GM19455 (cell line): ENCODE measurements at regions not wholly inside any gene's neighbourhood (a gene's known extent, or its start where the extent isn't known, plus 50 kb on each side); places are given as distances from the start of the nearest gene placed in this dataset.
"Not testable (repeated sequence)": the region's sequence is repeated elsewhere in the genome, so short reads cannot be mapped to it uniquely, and the experiment has no call there.

ENCODE experiments used
- ATAC-seq: cut with Tn5 transposase; IDR thresholded peaks from one replicate; pipeline ENCODE4 v1.9.1; 2021; ENCODE audit not compliant: unreplicated experiment

DNA sequence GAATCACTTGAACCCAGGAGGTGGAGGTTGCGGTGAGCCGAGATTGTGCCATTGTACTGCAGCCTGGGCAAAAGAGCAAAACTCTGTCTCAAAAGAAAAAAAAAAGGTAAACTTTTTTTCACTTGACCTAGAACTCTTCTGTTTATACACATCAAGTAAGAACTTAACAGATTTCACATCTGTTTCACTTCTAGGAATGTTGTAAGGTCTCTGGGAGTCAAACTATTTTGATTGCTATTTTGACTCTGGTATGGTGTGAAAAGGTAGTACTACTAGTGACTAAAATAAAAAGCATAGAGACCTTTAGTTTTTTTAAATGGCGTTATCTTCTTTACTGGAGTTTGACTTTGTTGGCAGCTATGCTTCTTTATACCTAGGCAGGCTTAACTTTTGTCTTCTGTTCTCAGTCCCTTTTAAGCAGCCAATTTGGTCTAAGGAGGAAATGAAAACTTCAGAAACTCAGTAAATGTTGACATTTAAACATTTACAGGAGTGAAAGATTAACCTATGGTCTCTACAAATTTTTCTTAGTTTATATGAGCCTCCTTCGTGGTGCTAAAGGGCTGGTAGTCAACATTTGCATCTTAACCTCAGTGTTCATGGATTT, 84.7 kb downstream of the METTL2B start:
- not testable (repeated sequence) for ATAC-seq

DNA sequence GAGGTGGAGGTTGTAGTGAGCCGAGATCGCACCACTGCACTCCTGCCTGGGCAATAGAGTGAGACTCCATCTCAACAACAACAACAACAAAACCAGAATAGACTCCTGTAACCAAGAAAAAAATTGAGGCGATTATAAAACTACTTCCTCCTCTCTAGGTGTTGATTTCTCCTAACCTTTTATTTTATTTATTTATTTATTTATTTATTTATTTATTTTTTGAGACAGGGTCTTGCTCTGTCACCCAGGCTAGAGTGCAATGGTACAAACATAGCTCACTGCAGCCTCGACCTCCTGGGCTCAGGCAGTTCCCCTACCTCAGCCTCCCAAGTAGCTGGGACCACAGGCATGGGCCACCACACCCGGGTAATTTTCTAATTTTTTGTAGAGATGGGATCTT, 86.2 kb downstream of the METTL2B start:
- not testable (repeated sequence) for ATAC-seq

DNA sequence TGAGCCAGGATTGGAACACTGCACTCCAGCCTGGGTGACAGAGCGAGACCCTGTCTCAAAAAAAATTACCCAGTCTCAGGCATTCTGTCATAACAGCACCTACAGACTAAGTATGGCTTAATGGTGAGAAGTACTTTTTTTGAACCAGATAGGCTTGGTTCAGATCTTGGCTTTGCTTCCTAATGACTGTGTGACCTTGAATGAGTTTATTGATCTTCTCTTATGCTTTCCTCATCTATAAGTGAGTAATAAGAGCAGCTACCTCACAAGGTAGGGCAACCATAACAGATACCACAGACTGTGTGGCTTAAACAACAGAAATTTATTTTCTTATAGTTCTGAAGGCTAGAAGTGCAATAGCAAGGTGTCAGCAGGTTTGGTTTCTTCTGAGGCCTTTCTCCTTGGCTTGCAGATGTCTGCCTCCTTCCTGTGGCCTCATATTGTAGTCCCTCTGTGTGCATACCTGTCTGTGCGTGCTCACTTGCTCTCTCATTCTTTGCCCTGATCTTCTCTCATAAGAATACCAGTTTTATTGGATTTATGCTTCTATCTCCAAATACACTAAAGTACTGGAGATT, 87.7 kb downstream of the METTL2B start:
- ATAC-seq = not testable (repeated sequence)

DNA sequence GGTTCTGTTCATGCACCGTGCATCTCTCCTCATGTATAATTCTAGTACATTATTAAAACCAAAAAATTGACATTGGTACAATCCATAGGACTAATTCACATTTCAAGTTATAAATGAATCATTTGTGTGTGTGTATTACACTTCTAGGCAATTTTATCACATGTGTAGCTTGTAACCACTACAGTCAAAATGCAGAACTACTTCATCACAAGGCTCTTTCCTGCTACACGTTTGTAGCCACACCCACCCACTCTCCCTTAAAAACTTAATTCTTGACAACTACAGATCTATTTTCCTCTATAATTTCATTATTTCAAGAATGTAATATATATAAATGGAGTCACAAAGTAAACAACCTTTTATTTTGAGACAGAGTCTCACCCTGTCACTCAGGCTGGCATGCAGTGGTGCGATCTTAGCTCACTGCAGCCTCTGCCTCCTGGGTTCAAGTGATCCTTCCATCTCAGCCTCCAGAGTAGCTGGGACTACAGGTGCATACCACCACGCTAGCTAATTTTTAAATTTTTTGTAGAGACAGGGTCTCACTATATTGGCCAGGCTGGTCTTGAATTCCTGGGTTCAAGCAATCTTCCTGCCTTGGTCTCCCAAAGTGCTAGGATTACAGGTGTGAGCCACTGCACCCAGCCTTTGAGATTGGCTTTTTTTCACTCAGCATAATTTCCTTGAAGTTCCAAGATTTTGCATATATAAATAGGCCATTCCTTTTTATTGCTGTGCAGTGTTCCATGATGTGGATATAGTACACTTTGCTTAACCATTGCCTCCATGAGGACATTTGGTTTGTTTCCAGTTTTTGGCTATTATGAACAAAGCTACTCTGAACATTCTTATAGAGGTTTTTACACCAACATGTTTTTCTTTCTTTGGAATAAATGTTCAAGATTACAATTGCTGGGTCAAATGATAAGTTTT, 88.7 kb downstream of the METTL2B start:
- not testable (repeated sequence) for ATAC-seq

DNA sequence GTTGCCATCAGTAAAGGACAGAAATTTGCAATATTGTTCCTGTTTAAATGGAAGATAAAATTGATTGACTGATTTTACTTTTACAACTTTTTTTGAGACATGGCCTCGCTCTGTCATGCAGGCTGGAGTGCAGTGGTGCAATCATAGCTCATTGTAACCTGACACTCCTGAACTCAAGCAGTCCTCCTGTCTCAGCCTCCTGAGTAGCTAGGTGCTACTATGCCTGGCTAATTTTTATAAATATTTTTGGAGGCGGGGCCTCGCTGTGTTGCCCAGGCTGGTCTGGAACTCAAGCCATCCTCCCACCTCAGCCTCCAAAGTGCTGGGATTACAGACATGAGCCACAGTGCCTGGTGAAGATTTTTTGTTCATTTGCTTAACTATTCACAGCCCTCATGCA, 96.8 kb upstream of the GARIN1A start:
- not testable (repeated sequence) for ATAC-seq

DNA sequence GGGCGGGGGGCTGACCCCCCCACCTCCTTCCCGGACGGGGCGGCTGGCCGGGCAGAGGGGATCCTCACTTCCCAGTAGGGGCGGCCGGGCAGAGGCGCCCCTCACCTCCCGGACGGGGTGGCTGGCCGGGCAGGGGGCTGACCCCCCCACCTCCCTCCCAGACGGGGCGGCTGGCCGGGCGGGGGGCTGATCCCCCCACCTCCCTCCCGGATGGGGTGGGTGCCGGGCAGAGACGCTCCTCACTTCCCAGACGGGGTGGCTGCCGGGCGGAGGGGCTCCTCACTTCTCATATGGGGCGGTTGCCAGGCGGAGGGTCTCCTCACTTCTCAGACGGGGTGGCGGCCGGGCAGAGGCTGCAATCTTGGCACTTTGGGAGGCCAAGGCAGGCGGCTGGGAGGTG, 95.1 kb upstream of the GARIN1A start:
- not testable (repeated sequence) for ATAC-seq

DNA sequence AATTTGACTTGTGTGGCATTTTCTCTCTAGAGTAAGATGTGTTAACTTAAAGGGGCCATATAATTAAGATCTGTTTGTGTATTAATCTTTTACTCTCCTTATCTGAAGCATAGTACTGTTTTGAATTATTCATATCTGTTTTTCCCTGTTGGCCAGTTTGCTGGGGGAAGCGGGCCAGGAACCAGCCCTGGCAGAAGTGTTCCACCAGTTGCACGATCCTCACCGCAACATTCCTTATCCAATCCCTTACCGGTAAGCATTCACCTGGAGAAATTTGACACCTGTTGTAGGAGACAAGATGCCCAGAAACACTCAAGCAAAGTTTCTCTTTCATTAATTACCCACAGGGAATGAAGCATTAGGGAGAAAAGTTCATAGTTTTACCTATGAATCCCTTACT, 92.2 kb upstream of the GARIN1A start:
- not testable (repeated sequence) for ATAC-seq

DNA sequence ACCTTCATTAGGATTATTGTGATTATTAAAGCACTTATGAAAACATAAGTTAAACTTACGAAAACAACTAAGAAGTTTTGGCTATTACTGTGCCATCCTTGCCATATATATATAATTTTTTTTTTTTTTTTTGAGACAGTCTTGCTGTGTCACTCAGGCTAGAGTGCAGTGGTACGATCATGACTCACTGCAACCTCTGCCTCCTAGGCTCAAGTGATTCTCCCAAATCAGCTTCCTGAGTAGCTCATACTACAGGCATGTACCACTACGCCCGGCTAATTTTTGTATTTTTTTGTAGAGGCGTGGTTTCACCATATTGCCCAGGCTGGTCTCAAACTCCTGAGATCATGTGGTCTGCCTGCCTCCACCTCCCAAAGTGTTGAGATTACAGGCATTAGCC, 91.0 kb upstream of the GARIN1A start:
- ATAC-seq = not testable (repeated sequence)

DNA sequence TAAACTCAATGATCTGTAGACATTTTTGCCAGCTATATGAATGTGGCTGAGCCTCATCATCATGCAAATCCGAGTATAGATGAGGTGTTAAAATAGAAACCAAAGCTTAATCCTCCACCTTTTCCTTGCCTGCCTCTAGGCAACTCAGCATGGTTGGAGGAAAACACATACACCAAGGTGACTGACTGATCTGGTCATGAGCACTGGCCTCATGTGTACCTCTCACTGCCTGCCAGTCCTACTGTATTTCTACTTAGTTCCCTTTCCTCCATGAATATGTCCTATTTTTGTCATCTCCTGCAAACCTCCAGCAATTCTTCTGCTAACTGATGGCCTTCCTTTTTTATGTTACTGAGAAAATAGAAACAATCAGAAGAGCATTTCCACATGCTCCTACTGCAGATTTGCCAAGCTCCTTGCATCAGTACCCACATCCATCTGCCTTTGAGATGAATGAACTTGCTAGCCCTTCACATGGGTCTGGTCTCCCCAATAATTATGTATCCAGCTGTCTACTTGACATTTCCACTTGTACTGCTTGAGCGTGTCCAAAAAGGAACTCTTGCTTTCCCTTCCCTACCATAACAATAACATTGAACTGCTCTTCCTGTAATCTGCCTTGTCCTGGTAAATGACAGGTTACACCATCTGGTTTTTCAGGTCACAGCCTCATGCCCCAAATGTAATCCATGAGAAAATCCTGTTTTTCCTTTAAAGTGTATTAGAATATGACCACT, 90.1 kb upstream of the GARIN1A start:
- not testable (repeated sequence) for ATAC-seq

DNA sequence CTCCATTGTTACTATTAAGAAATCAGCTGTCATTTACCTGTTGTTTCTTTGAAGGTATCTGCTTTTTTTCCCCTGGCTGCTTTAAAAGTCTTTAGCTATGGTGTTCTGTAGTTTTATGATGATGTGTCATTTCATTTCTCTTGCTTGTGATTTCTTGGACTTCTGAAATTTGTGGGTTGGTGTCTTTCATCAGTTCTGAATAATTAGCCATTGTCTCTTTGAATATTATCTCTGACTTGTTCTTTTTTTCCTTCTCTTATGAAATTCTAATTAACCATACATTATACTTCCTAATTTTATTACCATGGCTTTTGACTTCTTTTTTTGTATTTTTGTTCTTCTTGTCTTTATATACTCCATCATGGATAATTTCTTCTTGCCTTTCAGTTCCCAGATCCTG, 85.4 kb upstream of the GARIN1A start:
- ATAC-seq = not testable (repeated sequence)

DNA sequence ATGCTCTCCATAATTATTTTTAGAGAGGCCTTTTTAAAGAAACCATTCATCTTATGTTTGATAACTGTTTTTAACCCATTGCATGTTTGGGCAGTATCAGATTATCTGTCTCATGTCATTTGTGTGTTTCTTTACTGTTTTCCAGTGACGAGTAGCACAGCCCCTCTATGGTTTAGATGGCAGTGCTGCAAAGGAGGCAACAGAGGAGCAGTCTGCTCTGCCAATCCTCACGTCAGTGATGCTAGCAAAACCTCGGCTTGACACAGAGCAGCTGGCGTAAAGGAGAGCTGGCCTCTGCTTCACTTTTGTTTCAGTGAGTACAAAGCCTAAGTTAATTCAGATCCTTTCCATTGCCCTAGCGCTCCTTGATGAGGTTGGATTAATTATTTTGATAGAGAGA, 80.4 kb upstream of the GARIN1A start:
- ATAC-seq = no peak

DNA sequence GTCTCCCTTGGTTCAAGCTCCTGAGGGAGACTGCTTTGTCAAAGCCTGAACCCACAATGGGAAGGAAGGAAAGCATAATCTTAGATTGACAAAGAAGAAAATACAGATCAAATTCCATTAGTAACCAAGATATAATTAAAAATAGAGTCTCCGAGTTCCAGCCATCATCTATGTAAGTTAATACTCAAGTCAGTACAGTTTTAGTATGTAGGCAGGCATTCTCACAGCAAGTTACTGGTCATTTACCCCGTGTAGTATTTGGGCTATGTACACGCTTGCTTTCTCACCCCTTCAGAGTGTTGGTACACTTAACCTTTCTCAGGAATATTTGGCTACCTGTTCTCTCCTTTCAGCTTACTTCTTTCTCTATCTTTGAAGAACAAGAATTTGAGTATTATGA, 79.9 kb upstream of the GARIN1A start:
- ATAC-seq = not testable (repeated sequence)

DNA sequence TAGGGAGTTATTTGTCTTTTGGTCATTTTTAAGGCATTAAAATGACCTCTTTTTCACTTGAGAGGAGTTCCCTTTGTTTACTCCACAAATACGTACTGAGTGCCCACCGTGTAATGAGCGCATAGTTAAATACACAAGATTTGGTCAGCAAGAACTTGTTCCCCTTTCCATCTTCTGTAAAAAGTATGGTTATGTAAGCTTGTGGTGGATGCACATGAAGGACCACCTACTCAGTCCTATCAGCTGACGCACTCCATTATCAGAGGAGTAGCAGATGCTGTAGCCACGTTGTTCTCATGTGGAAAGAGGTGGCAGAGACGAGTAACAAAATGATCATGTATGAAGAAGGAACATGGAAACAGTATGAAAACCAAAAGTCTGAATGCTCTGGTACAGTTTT, 78.0 kb upstream of the GARIN1A start:
- ATAC-seq = not testable (repeated sequence)

DNA sequence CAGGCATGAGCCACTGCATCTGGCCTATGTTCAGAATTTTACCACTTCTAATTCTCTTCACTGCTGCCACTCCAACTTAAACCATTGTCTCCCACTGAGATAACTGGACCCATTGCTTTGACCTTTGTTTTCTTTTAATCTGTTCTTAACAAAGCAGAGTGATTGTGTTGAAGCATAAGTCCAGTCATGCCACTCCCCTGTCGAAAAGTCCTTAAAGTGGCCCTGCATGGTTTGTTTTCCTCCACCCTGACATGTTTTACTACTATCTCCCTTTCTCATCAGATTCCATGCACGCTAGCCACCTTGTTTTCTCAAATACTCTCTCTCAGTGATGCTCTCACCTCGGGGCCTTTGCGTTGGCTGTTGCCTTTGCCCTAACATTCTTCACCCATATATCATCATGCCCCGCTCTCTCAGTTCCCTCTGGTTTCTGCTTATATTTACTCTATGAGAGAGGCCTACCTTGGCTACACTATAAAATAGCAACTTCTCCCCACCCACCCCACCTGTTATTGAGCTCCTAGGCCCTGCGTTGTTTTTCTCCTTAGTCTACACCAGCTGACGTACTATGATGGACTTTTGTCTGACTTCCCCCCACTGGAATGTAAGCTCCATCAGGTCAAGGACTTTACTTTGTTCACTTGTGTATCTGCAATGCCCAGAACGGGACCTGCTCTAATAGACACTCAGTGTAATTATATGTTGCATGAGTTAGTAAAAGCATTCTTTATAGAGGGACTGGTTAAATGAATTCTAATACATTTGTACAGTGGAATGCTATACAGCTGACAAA, 75.6 kb upstream of the GARIN1A start:
- not testable (repeated sequence) for ATAC-seq

DNA sequence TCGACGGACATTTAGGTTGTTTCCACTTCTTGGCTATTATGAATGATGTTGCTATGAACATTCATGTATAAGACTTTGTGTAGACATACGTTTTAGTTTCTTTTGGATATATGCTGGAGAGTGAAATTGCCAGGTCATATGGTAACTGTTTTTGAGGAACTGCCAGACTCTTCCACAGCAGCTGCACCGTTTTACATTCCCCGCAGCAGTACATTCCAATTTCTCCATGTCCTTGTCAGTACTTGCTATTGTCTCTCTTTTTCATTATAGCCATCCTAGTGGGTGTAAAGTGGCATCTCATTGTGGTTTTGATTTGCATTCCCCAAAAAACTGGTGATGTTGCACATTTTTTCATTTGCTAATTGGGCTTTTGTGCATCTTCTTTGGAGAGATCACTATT, 73.1 kb upstream of the GARIN1A start:
- not testable (repeated sequence) for ATAC-seq

DNA sequence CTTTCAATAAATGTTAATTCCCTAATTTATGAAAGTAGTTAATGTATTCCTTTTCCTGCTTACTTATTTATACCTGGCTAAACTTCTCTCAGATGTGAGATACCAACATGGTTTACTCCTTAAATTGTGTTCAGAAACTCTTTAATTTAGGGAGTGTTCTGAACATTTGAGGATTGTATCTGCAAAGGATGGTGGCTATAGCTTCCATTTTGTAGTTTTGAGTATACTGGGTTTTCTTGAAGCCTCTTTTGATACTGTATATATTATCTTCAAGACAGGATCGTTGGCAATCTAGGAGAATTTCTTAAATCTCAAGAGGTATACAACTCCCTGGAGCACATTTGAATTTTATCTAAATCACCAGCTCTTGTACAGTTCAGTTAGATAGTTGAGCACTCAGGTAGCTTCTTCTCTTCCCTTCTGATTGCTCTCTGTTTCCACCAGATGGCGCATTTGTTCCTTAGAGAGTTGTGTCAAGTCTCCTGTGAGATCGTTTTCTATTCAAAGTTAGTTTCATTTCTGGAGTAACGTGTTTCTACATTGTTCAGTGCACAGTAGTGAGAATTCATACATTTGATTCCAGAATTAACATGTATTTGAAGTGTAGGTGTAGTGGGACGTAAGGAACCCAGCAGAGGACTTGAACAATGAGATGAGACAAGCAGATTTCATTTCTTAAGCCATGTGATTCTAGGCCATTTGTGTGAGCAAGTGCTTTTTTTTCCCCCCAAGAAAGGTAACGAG, 63.2 kb upstream of the GARIN1A start:
- peak; percentile 82 for ATAC-seq

DNA sequence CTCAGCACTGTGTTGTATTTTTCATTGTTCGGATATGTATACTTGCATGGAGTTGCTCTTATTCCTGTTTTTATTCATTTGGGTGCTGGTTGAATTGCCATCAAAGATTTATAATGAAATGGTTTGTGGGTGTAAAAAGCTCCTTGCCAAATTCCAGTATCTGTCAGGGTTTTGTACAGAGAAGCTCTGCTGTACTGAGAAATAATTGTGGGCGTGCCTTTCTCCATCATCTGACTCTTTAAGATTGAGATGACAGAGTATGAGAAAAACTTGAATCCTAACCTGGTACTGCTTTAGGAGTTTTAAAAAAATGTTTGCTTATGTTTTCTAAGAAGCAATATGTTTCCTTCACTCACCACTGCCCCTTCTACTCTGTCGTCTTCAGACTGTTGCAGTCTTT, 58.7 kb upstream of the GARIN1A start:
- ATAC-seq = not testable (repeated sequence)

DNA sequence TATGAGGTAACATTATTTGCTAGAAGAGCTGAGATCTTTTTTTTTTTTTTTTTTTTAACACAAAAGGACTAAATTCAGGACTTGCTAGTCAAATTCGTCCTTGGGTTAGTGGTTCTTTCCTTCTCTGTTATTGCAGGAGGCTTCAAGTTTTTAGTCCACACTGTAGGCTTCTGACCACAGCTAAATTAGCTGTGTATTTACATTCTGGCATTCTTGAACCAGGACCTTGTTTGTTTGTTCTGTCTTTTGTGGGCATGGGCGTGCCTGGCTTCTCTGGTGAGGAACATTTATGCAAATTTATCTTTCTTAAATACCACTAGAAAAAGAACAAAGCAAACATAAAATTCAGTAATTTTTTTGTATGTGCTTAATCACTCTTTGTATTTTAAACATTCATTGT, 57.3 kb upstream of the GARIN1A start:
- ATAC-seq = not testable (repeated sequence)

DNA sequence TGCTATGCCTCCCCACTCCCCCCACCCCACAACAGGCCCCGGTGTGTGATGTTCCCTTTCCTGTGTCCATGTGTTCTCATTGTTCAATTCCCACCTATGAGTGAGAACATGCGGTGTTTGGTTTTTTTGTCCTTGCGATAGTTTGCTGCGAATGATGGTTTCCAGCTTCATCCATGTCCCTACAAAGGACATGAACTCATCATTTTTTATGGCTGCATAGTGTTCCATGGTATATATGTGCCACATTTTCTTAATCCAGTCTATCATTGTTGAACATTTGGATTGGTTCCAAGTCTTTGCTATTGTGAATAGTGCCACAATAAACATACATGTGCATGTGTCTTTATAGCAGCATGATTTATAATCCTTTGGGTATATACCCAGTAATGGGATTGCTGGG, 55.3 kb upstream of the GARIN1A start:
- not testable (repeated sequence) for ATAC-seq
